AG04449 (cell line): ENCODE measurements at regions not wholly inside any gene's neighbourhood (a gene's known extent, or its start where the extent isn't known, plus 50 kb on each side); places are given as distances from the start of the nearest gene placed in this dataset.

ENCODE experiments used
- CTCF ChIA-PET: fragments of 350-600 bp; formaldehyde crosslinking; extraction: SDS; loops from one replicate; lab custom pipeline; 2021; ENCODE audit warnings: antibody characterized with exemption; lab: Yijun Ruan, JAX
- POLR2A ChIA-PET: fragments of 400-600, 350-600 bp; formaldehyde crosslinking; extraction: SDS; loops from one replicate; lab custom pipeline; 2020; ENCODE audit warnings: antibody characterized with exemption, inconsistent platforms; lab: Yijun Ruan, JAX
- DNase-seq: peaks from one replicate; pipeline ENCODE4 v3.0.0-alpha.2; 2010; ENCODE audit warnings: low read depth, low spot score
- H3K4me3 ChIP-seq: 2 replicates; pipeline ENCODE4 v1.5.1; 2011; ENCODE audit warnings: low read depth, mild to moderate bottlenecking, control low read depth, low read length
- TF ChIP-seq, protein P1 (sequence below): IDR thresholded peaks from one replicate; pipeline ENCODE4 v1.5.1; 2011; ENCODE audit warnings: mild to moderate bottlenecking, moderate library complexity, low read length, control low read depth, inconsistent platforms; ENCODE audit not compliant: insufficient read depth; ENCODE audit errors: missing control alignments

GRCh38 chr19:29056535-29056934, 156.4 kb downstream of the UQCRFS1 start:
- DNase-seq, result no peak
- POLR2A ChIA-PET, result no interaction called here
- TF ChIP-seq, protein P1, sequence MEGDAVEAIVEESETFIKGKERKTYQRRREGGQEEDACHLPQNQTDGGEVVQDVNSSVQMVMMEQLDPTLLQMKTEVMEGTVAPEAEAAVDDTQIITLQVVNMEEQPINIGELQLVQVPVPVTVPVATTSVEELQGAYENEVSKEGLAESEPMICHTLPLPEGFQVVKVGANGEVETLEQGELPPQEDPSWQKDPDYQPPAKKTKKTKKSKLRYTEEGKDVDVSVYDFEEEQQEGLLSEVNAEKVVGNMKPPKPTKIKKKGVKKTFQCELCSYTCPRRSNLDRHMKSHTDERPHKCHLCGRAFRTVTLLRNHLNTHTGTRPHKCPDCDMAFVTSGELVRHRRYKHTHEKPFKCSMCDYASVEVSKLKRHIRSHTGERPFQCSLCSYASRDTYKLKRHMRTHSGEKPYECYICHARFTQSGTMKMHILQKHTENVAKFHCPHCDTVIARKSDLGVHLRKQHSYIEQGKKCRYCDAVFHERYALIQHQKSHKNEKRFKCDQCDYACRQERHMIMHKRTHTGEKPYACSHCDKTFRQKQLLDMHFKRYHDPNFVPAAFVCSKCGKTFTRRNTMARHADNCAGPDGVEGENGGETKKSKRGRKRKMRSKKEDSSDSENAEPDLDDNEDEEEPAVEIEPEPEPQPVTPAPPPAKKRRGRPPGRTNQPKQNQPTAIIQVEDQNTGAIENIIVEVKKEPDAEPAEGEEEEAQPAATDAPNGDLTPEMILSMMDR, result no peak
- H3K4me3 ChIP-seq, result no peak overlapping the region
- CTCF ChIA-PET, result no interaction called here

GRCh38 chr19:29054886-29055675, 157.9 kb downstream of the UQCRFS1 start:
- TF ChIP-seq, protein P1, result no peak
- ChIA-PET POLR2A (no interaction called here), CTCF (no interaction called here)
- no peak for DNase-seq
- H3K4me3 ChIP-seq, result no peak overlapping the region

- TF ChIP-seq, protein P1, result no peak
- POLR2A ChIA-PET, result no interaction called here
- H3K4me3 ChIP-seq, result no peak overlapping the region
- DNase-seq, result no peak
- CTCF ChIA-PET, result no interaction called here
Observed at GRCh38 chr19:29048873-29049272, 164.1 kb downstream of the UQCRFS1 start.

DNA sequence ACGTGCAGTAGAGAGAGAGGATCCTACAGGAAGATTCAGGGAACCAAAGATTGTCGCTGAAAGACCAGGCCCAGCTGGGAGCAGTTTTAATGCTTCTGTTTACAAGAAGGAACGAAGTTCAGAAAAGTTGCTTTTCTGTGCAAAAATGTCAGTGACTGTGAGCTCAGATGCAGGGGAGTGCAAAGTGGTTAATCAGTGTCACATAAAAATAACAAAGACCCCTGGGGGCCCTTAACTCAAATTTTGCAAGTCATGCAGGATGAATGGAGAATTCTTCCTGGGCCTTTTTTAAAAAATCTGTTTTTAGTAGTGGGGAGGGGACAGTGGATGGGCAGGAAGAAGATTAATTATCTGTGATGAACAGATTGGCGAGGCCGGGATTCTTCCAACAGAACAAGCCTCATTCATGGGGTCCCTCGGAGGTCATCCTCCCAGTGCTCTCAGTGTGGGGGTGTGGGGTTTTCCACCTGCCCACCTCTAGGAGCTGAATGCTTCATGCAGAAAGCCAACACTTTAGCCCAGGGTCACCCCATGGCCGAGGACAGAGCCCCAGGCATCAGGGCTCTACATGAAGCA, 167.2 kb downstream of the UQCRFS1 start:
- POLR2A ChIA-PET, result no interaction called here
- TF ChIP-seq, protein P1, result no peak
- DNase-seq, result no peak
- CTCF ChIA-PET, result no interaction called here
- no peak overlapping the region for H3K4me3 ChIP-seq

DNA sequence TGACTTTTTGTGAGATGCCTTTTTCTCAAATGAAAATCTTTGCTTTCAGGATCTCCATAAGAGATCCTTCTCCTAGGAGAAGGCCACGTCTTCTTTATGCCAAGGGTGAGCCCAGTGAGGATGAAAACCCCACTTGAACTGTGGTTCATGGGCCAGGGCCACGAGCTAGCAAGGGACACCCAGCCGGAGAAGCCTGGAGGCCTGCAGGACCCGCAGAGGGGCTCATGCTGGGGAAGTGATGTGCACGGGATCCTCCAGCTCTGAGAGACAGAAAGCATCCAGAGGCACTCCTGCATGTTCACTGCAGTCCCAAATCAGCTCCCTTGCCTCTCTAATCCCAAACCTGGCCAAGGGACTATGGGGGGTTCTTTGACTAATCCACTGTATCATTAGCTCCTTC, 168.9 kb downstream of the UQCRFS1 start:
- no peak overlapping the region for H3K4me3 ChIP-seq
- ChIA-PET CTCF (no interaction called here), POLR2A (no interaction called here)
- no peak for DNase-seq
- TF ChIP-seq, protein P1, result no peak

DNA sequence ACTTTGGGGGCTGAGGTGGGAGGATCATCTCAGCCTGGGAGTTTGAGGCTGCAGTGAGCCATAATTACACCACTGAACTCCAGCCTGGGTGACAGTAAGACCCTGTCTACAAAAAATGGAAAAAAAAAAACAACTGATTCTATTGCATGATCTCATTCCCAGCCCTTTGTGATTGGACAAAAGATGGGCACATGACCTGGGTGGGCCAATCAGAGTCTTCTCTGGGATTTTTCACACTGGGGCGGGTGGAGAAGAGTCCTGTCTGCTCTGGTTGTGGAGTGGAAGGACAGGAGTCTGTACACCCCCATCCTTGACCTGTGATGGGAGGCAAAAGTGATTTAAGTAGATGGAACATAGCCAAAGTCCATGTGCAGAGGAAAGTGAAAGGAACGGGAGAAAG, 170.5 kb downstream of the UQCRFS1 start:
- POLR2A ChIA-PET, result no interaction called here
- no peak overlapping the region for H3K4me3 ChIP-seq
- DNase-seq, result no peak
- CTCF ChIA-PET, result no interaction called here
- TF ChIP-seq, protein P1, result no peak
